EH (cell line): ENCODE measurements at regions not wholly inside any gene's neighbourhood (a gene's known extent, or its start where the extent isn't known, plus 50 kb on each side); places are given as distances from the start of the nearest gene placed in this dataset.
"Not testable (repeated sequence)": the region's sequence is repeated elsewhere in the genome, so short reads cannot be mapped to it uniquely, and the experiment has no call there.

Experiments
- DNase-seq: peaks from one replicate; pipeline ENCODE4 v3.0.0-alpha.2; 2015; ENCODE audit warnings: low read depth

GRCh38 chr13:95388420-95389079 is 87.3 kb upstream of the ABCC4 start:
- no peak for DNase-seq

- no peak for DNase-seq
These were observed 90.1 kb upstream of the ABCC4 start for GRCh38 chr13:95391362-95391761.

GRCh38 chr13:95391785-95392184 is 90.5 kb upstream of the ABCC4 start:
- DNase-seq = no peak

- no peak for DNase-seq
These were observed 91.3 kb upstream of the ABCC4 start for GRCh38 chr13:95392597-95392996.

GRCh38 chr13:95403349-95404140 is 102.3 kb upstream of the ABCC4 start:
- DNase-seq = peak; percentile 9

GRCh38 chr13:95404141-95404882 is 103.1 kb upstream of the ABCC4 start:
- peak; percentile 78 for DNase-seq

GRCh38 chr13:95406176-95406575 is 104.9 kb upstream of the ABCC4 start:
- no peak for DNase-seq

- peak; percentile 24 for DNase-seq
These were observed 110.3 kb upstream of the ABCC4 start for GRCh38 chr13:95411428-95412040.

- no peak for DNase-seq
These were observed 117.7 kb upstream of the ABCC4 start for GRCh38 chr13:95418946-95419345.

GRCh38 chr13:95420501-95420900 is 119.2 kb upstream of the ABCC4 start:
- DNase-seq = no peak

- no peak for DNase-seq
These were observed 125.4 kb upstream of the ABCC4 start for GRCh38 chr13:95426631-95427030.

- DNase-seq = not testable (repeated sequence)
These were observed 122.0 kb upstream of the CLDN10 start for GRCh38 chr13:95430525-95430924.

GRCh38 chr13:95432141-95432540 is 120.4 kb upstream of the CLDN10 start:
- DNase-seq = no peak

GRCh38 chr13:95433537-95433936 is 119.0 kb upstream of the CLDN10 start:
- no peak for DNase-seq

- no peak for DNase-seq
These were observed 118.4 kb upstream of the CLDN10 start for GRCh38 chr13:95434111-95434510.

GRCh38 chr13:95437561-95437960 is 115.0 kb upstream of the CLDN10 start:
- DNase-seq = no peak

- DNase-seq = no peak
These were observed 114.2 kb upstream of the CLDN10 start for GRCh38 chr13:95438297-95438696.

GRCh38 chr13:95440441-95441088 is 112.0 kb upstream of the CLDN10 start:
- no peak for DNase-seq

GRCh38 chr13:95441326-95441725 is 111.2 kb upstream of the CLDN10 start:
- no peak for DNase-seq

- DNase-seq = no peak
These were observed 108.4 kb upstream of the CLDN10 start for GRCh38 chr13:95444006-95444730.

GRCh38 chr13:95445131-95445530 is 107.4 kb upstream of the CLDN10 start:
- DNase-seq = no peak
